HEK293T (cell line): ENCODE measurements at regions not wholly inside any gene's neighbourhood (a gene's known extent, or its start where the extent isn't known, plus 50 kb on each side); places are given as distances from the start of the nearest gene placed in this dataset.

Experiments
- ARNT ChIP-seq: fragments of 450-650 bp; IDR thresholded peaks from 2 replicates; pipeline ENCODE4 v1.6.1; 2017; ENCODE audit warnings: mild to moderate bottlenecking
- FOXK2 ChIP-seq: fragments of 450-650 bp; IDR thresholded peaks from 2 replicates; pipeline ENCODE4 v1.6.1; 2016; ENCODE audit warnings: mild to moderate bottlenecking
- LEF1 ChIP-seq: fragments of 450-650 bp; IDR thresholded peaks from 2 replicates; pipeline ENCODE4 v1.6.1; 2017; ENCODE audit warnings: mild to moderate bottlenecking, borderline replicate concordance
- NFRKB ChIP-seq: fragments of 450-650 bp; IDR thresholded peaks from 2 replicates; pipeline ENCODE4 v1.6.1; 2016; ENCODE audit warnings: mild to moderate bottlenecking, moderate library complexity
- PKNOX1 ChIP-seq: fragments of 450-650 bp; IDR thresholded peaks from 2 replicates; pipeline ENCODE4 v1.6.1; 2016
- SP1 ChIP-seq: fragments of 450-650 bp; IDR thresholded peaks from 2 replicates; pipeline ENCODE4 v1.6.1; 2017
- SUZ12 ChIP-seq: fragments of 450-650 bp; IDR thresholded peaks from 2 replicates; pipeline ENCODE4 v1.6.1; 2016; ENCODE audit warnings: mild to moderate bottlenecking
- TARDBP ChIP-seq: fragments of 450-650 bp; IDR thresholded peaks from 2 replicates; pipeline ENCODE4 v1.6.1; 2016

GRCh38 chr15:96126859-96127258 lies 203.6 kb upstream of the NR2F2 start:
- TF ChIP-seq FOXK2 (no peak), TARDBP (no peak), SUZ12 (no peak), SP1 (no peak), NFRKB (no peak), PKNOX1 (no peak), ARNT (no peak), LEF1 (no peak)
